GM12891 (cell line): ENCODE measurements at regions not wholly inside any gene's neighbourhood (a gene's known extent, or its start where the extent isn't known, plus 50 kb on each side); places are given as distances from the start of the nearest gene placed in this dataset.
"Not testable (repeated sequence)": the region's sequence is repeated elsewhere in the genome, so short reads cannot be mapped to it uniquely, and the experiment has no call there.

Experiments
- DNase-seq: peaks from one replicate; pipeline ENCODE4 v3.0.0; 2011; ENCODE audit warnings: low spot score; ENCODE audit not compliant: insufficient read length
- FAIRE-seq: peaks from 2 replicates; lab custom pipeline; 2011; peaks lifted over from hg19 to GRCh38; lab: Jason Lieb, UNC
- PAX5 ChIP-seq: IDR thresholded peaks from 2 replicates; pipeline ENCODE4 v1.6.1; 2011; ENCODE audit warnings: low read length, moderate library complexity, mild to moderate bottlenecking; ENCODE audit not compliant: insufficient read depth, severe bottlenecking
- POLR2A ChIP-seq: IDR thresholded peaks from 2 replicates; pipeline ENCODE4 v1.6.1; 2011; ENCODE audit warnings: low read depth, low read length, control low read depth
- POLR2AphosphoS5 ChIP-seq: IDR thresholded peaks from 2 replicates; pipeline ENCODE4 v1.6.1; 2011; ENCODE audit warnings: low read depth, low read length, control low read depth
- POU2F2 ChIP-seq: IDR thresholded peaks from 2 replicates; pipeline ENCODE4 v1.6.1; 2011; ENCODE audit warnings: low read depth, mild to moderate bottlenecking, control low read depth, low read length, moderate library complexity
- SPI1 ChIP-seq: IDR thresholded peaks from 2 replicates; pipeline ENCODE4 v1.6.1; 2011; ENCODE audit warnings: low read depth, low read length, control low read depth
- TAF1 ChIP-seq: IDR thresholded peaks from 2 replicates; pipeline ENCODE4 v1.6.1; 2011; ENCODE audit warnings: low read depth, low read length, control low read depth

DNA sequence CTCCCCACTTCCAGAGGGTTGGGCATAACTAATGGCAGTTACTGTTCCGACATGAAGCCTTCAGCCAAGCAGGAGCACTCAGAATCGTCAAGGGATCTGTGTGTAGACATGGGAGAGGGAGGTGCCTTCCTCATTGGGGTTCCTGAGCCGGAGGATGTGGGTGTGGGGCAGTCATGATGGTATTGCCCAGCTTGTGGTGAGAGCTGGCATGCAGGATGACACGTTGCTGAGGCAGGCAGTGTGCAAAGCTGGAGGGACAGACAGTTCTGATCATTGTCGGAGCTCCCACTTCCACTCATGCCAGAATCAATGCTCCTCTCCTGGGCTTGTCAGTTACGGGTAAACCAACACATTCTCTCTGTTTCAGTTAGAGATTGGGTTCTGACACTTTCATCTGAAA lies 83.9 kb upstream of the TSC22D1 start:
- FAIRE-seq (no peak), DNase-seq (no peak)
- no peak for TF ChIP-seq TAF1
- no peak for TF ChIP-seq POU2F2
- TF ChIP-seq SPI1, result no peak
- no peak for TF ChIP-seq PAX5
- no peak for TF ChIP-seq POLR2A
- TF ChIP-seq POLR2AphosphoS5, result no peak

DNA sequence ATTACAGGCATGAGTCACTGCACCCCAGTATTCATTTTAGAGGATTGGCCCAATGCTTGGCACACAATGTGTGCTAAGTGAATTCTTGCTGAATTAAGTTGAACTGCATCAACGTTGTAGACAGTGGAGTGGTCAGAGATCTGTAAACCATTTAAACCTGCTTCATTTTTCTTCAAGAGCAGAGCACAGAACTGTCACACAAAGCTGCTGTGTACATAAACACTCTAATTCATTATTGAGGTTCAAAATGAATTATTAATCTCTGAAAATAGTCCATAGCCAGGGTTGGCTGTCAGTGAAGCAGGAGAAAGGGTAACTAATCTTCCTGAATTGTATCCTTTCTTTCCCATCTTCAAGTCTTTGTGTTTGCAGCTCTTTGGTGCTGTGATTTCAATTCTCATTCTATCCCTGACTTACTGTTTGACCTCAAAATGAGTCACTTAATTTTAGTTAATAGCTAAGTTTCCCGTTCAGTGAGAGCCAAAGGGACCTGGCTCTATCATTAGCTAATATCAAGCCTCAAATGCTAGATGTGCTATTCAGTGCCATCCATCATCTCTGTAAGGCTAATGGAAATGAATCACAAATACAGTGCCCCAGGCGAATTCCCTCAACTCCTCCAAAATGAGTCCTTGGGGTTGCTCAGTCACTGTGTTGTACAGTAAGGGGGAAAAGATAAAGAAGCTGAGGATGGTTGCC lies 77.0 kb upstream of the TSC22D1 start:
- DNase-seq, result no peak
- TF ChIP-seq POLR2AphosphoS5, result no peak
- no peak for TF ChIP-seq POU2F2
- TF ChIP-seq SPI1, result no peak
- no peak for TF ChIP-seq TAF1
- no peak for TF ChIP-seq PAX5
- TF ChIP-seq POLR2A, result no peak
- FAIRE-seq, result no peak

DNA sequence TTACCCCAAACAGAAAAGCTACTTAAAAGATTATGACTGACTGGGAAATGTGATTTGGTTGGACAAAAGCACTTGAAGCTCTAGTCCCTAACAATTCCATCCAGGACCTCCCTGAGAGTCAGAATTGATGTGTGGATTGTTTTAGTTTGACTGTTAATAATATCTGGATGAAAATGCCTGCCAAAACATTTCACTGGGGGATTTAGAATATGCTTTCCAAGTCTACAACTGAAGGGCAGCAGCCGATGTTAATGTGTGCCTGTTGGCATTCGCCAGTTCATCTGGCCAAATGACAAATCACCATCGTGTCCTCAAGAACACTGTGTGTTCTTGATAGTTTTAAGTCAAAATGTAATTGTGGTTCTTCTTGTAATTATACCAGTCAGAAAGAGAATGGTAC lies 76.0 kb upstream of the TSC22D1 start:
- FAIRE-seq, result no peak
- TF ChIP-seq POU2F2 (no peak), POLR2AphosphoS5 (no peak), SPI1 (no peak), PAX5 (no peak), POLR2A (no peak)
- DNase-seq, result no peak

DNA sequence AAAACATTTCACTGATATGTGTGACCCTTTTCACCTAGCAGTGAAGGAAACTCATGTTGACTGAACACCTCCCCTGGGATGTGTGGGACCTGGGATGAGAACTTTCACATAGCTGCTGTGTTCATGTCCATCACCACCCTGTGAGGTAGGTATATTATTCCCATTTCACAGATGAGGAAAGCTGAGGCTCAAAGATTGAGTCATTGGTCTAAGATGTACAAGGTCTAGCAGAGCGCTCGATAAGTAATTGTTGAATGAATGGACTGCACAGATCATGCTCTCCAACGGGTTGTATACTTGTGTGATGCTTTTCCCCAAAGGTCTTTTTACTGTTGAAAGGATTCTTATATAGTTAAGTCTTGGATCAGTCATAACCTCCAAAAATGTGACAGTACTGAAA lies 75.6 kb upstream of the TSC22D1 start:
- TF ChIP-seq POU2F2, result no peak
- TF ChIP-seq SPI1, result no peak
- TF ChIP-seq TAF1, result no peak
- no peak for TF ChIP-seq PAX5
- no peak for DNase-seq
- FAIRE-seq, result no peak

DNA sequence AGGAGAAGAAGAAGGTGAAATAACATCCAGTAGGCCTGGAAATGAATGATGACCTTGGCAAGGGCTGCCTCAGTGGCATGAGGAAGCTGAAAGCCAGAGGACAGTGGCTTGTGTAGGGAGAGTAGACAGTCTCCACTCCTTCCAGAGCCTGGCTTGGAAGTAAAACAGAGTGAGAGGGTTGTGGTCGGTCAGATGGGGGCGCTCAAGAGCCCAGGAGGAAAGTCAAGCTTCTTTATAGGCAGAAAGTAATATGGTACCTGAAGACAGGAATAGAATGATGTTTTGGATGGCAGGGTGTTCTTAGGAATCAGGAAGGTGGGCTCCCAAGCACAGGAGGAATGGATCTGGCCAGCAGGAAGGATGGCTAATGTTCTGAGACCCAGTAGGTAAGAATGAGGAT lies 75.1 kb upstream of the TSC22D1 start:
- no peak for TF ChIP-seq TAF1
- no peak for TF ChIP-seq POLR2A
- no peak for TF ChIP-seq SPI1
- TF ChIP-seq POLR2AphosphoS5, result no peak
- no peak for TF ChIP-seq PAX5
- TF ChIP-seq POU2F2, result no peak
- FAIRE-seq (no peak), DNase-seq (no peak)

DNA sequence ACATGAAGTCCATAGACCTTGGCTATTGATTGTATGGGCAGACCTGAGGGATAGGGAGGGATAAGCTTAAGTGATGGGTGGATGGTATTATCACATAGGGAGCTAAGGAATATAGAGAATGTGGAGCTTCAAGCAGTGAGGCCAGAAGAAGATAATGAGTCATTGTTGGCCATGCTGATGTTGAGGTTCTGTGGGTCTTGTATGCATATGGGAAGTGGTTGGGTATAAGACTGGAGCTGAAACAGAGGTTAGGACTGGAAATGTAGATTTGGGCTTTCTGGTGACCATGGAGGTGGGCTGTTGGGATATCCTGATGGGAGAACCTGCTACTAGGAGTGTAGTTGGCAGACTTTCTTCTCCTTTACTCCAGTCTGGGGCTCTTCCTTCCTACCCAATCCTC lies 73.7 kb upstream of the TSC22D1 start:
- FAIRE-seq (no peak), DNase-seq (no peak)
- TF ChIP-seq POLR2AphosphoS5 (no peak), TAF1 (no peak), SPI1 (no peak)

DNA sequence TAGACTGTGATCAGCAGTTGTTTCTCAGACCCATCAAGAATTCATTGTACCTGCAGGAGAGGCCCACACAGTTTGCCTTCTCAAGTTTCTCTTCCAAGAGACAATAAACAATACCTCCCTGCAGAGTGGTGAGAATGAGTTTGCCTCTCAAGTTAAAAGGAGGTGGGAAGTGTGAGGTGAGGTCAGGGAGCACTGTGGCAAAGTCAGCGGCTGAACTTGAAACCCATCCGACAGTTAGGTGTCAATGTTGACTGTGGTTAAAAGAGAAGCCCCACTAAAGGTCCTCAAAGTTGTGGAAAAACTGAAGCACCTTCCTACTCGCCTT lies 72.9 kb upstream of the TSC22D1 start:
- TF ChIP-seq SPI1 (no peak), POU2F2 (no peak)
- DNase-seq (no peak), FAIRE-seq (no peak)

DNA sequence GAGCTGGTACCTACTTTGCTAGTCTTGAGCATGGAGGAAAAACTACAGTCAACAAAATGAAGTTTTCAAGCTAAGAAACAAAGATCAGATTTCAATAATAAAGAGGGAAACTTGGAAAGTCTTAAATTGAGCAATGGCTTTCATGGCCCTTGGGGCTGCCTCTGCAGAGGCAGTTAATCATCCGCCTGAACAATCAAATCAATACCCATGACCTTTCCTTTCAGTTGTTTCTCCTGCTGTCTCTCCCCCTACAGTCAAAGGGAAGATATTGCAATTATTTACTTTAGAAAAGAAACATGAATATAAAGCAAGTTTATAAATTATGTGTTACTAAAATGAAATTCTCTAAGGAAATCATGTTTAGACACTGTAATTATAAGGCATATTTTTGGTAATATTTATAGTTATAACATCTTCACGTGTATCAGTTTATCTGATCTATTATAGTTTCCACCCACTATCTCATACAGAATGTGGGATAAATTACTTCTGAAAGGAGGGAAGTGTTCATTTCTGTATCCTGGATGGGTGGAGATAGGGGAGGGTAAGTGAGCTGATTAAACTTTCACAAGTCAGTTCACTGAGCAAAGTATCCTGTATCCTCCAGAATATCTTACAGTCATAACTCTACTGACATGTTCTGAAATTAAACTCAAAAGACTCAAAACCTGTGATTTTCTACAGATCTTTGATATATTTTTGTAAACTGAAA lies 72.4 kb upstream of the TSC22D1 start:
- TF ChIP-seq POLR2A (no peak), SPI1 (no peak), PAX5 (no peak)
- no peak for DNase-seq
- FAIRE-seq, result no peak

DNA sequence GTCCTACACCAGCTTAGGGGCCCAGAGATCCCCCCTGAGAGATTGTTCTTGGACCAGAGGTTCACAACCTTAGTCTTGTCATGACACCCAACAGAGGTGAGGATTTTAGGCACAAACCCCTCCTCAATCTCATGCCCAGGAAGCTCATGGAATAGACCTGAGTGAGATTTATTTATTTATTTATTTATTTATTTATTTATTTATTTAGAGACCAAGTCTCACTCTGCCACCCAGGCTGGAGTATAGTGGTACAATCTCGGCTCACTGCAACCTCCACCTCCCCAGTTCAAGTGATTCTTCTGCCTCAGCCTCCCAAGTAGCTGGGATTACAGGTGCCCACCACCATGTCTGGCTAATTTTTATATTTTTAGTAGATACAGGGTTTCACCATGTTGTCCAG lies 71.4 kb upstream of the TSC22D1 start:
- not testable (repeated sequence) for DNase-seq, FAIRE-seq

DNA sequence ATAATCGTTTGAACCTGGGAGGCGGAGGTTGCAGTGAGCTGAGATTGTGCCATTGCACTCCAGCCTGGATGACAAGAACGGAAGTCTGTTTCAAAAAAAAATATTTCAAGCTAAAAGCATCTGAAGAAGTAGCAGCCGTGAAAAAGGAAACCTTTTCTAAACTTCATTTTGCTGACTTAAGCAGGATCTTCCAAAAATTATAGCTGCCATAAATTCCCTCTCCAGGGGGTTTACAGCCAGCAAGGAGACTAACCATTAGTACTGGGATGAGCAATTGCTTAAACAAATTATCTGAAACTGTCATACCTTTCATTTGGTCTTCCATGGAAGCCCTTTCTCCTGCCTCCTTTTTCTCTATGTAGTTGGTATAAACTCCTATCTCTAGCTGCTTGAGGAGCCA lies 69.9 kb upstream of the TSC22D1 start:
- no peak for TF ChIP-seq POU2F2
- no peak for TF ChIP-seq POLR2AphosphoS5
- TF ChIP-seq SPI1, result no peak
- no peak for TF ChIP-seq TAF1
- TF ChIP-seq PAX5, result no peak
- TF ChIP-seq POLR2A, result no peak
- DNase-seq (no peak), FAIRE-seq (no peak)

DNA sequence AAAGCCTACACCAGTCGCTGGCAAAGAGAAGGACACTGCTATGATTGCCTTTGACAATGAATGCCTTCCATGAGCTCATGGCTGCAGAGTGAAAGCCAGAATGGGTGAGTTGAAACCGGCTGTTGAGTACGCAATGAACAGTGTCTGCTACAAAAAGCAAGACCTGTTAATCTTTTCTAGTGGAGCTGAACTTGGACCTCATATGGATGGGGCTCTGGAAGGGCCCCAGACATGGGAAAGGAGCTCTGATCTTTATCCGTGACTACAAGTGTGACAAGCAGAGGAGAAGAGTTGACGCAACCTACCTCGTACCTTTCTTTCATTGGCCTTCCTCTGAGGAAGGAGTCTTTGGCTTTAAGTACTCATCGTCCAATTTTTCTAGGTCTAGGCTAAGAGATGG lies 67.1 kb upstream of the TSC22D1 start:
- DNase-seq (no peak), FAIRE-seq (no peak)
- TF ChIP-seq PAX5, result no peak
